Nephron (organoid): ENCODE measurements at regions not wholly inside any gene's neighbourhood (a gene's known extent, or its start where the extent isn't known, plus 50 kb on each side); places are given as distances from the start of the nearest gene placed in this dataset.

Source experiments
- H3K27ac Mint-ChIP-seq, 3 experiments: 2 replicates each; pipeline ENCODE4 v1.8.0; 2020; ENCODE audit warnings: mixed read lengths in 3 of 3, mild to moderate bottlenecking in 2 of 3, moderate library complexity in 1 of 3
- H3K27me3 Mint-ChIP-seq: 2 replicates; pipeline ENCODE4 v1.8.0; 2021; ENCODE audit warnings: low read depth, mild to moderate bottlenecking, moderate library complexity, mixed read lengths
- H3K36me3 Mint-ChIP-seq: 2 replicates; pipeline ENCODE4 v1.8.0; 2020; ENCODE audit warnings: low read depth, mixed read lengths
- H3K4me1 Mint-ChIP-seq: 2 replicates; pipeline ENCODE4 v1.8.0; 2020; ENCODE audit warnings: mixed read lengths
- H3K4me3 Mint-ChIP-seq, 3 experiments: 2 replicates each; pipeline ENCODE4 v1.8.0; 2020; ENCODE audit warnings: mild to moderate bottlenecking in 3 of 3, mixed read lengths in 3 of 3, moderate library complexity in 2 of 3
- H3K9me3 Mint-ChIP-seq: 2 replicates; pipeline ENCODE4 v1.8.0; 2020; ENCODE audit warnings: mixed read lengths
- TF ChIP-seq, protein P1 (sequence below), 3 experiments: fragments of 200-600 bp; sonication (generic); IDR thresholded peaks; one replicate each; pipeline ENCODE4 v1.5.0; 2021; ENCODE audit warnings: antibody characterized with exemption in 3 of 3; ENCODE audit not compliant: unreplicated experiment in 3 of 3

DNA sequence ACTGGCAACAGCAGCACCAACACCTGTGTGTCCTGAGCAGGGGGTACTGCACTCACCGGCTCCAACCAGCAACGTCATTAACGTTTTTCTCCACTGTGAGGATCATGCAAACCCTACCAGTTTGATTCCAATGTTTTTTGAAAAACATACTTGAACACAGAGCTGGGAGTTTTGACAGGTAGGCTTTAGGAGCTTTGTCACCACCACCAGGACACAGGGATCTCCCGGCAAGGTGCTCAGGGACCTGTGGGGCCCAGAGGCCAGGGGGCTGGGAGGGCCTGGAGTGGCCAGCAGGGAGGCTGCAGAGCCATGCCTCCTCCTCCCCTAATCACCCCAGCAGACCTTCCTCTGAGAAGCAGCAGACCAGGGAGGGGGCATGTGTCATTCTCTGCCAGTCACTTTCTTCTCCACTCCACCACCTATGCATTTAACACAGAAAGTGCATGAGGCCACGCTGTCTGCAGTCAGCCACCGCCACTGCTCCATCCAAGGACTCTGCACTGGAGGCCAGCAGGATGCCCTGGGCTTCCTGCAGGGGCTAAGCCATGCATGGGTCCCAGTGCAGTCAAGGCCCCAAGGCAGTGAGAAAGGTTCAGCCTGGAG lies 768.2 kb downstream of the KCNJ18 start:
- Mint-ChIP-seq H3K27me3 (no peaks in the 10 kb centered on the region), H3K4me1 (no peaks in the 10 kb centered on the region), H3K36me3 (peaks cover 6% of the 10 kb centered on the region), H3K4me3 (no peak overlapping the region), H3K9me3 (peaks cover 53% of the 10 kb centered on the region), H3K27ac (no peak overlapping the region)
- TF ChIP-seq, protein P1, sequence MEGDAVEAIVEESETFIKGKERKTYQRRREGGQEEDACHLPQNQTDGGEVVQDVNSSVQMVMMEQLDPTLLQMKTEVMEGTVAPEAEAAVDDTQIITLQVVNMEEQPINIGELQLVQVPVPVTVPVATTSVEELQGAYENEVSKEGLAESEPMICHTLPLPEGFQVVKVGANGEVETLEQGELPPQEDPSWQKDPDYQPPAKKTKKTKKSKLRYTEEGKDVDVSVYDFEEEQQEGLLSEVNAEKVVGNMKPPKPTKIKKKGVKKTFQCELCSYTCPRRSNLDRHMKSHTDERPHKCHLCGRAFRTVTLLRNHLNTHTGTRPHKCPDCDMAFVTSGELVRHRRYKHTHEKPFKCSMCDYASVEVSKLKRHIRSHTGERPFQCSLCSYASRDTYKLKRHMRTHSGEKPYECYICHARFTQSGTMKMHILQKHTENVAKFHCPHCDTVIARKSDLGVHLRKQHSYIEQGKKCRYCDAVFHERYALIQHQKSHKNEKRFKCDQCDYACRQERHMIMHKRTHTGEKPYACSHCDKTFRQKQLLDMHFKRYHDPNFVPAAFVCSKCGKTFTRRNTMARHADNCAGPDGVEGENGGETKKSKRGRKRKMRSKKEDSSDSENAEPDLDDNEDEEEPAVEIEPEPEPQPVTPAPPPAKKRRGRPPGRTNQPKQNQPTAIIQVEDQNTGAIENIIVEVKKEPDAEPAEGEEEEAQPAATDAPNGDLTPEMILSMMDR (IDR thresholded peaks at IDR 0.05; ENCODE audit: unreplicated experiment in 3 of 3): no peak

- TF ChIP-seq, protein P1 (IDR thresholded peaks at IDR 0.05; ENCODE audit: unreplicated experiment in 3 of 3): no peak
Observed at GRCh38 chr17:22461460-22462145, 769.3 kb downstream of the KCNJ18 start.

DNA sequence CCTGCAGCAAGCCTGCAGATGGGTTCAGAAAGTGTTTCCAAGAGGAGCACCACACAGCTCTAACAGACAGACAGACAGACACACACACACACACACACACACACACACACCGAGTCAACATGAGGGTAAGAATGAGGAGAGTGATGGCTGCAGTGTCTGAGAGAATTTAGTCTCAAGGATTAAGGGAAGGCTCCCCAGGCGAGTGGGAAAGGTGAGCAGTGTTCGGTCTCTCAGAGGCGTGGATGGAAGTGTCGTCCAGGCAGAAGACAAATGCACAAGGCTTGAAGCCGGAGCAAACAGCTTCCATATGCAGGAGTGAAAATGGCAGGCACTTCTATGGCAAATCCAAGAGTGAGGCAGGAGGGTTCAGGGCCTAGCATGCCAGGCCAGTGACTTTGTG lies 770.1 kb downstream of the KCNJ18 start:
- H3K27me3 Mint-ChIP-seq: no peaks in the 10 kb centered on the region
- H3K9me3 Mint-ChIP-seq: peaks cover 57% of the 10 kb centered on the region
- H3K36me3 Mint-ChIP-seq: peaks cover 6% of the 10 kb centered on the region
- H3K4me1 Mint-ChIP-seq: no peaks in the 10 kb centered on the region
- H3K27ac Mint-ChIP-seq: no peak overlapping the region
- H3K4me3 Mint-ChIP-seq: no peak overlapping the region
- TF ChIP-seq, protein P1 (IDR thresholded peaks at IDR 0.05; ENCODE audit: unreplicated experiment in 3 of 3): no peak

More at GRCh38 chr17:22461460-22462145, 769.3 kb downstream of the KCNJ18 start:
- H3K27me3 Mint-ChIP-seq: no peaks in the 10 kb centered on the region
- peaks cover 59% of the 10 kb centered on the region for H3K9me3 Mint-ChIP-seq
- no peaks in the 10 kb centered on the region for H3K4me1 Mint-ChIP-seq
- peaks cover 6% of the 10 kb centered on the region for H3K36me3 Mint-ChIP-seq
- no peak overlapping the region for H3K27ac Mint-ChIP-seq
- H3K4me3 Mint-ChIP-seq: no peak overlapping the region

- Mint-ChIP-seq H3K27me3 (no peaks in the 10 kb centered on the region), H3K36me3 (peaks cover 6% of the 10 kb centered on the region), H3K27ac (no peak overlapping the region), H3K9me3 (peaks cover 56% of the 10 kb centered on the region), H3K4me1 (no peaks in the 10 kb centered on the region), H3K4me3 (no peak overlapping the region)
- TF ChIP-seq, protein P1 (IDR thresholded peaks at IDR 0.05; ENCODE audit: unreplicated experiment in 3 of 3): no peak
Observed at GRCh38 chr17:22463110-22463850, 771.0 kb downstream of the KCNJ18 start.

GRCh38 chr17:22464041-22464440 lies 771.7 kb downstream of the KCNJ18 start:
- Mint-ChIP-seq H3K27ac (no peak overlapping the region), H3K4me3 (no peak overlapping the region), H3K27me3 (no peaks in the 10 kb centered on the region), H3K4me1 (no peaks in the 10 kb centered on the region), H3K36me3 (peaks cover 6% of the 10 kb centered on the region), H3K9me3 (peaks cover 54% of the 10 kb centered on the region)
- TF ChIP-seq, protein P1 (IDR thresholded peaks at IDR 0.05; ENCODE audit: unreplicated experiment in 3 of 3): no peak
